GM18858 (cell line): ENCODE measurements at regions not wholly inside any gene's neighbourhood (a gene's known extent, or its start where the extent isn't known, plus 50 kb on each side); places are given as distances from the start of the nearest gene placed in this dataset.
"Not testable (repeated sequence)": the region's sequence is repeated elsewhere in the genome, so short reads cannot be mapped to it uniquely, and the experiment has no call there.

Source experiments
- ATAC-seq: cut with Tn5 transposase; IDR thresholded peaks from one replicate; pipeline ENCODE4 v1.9.1; 2021; ENCODE audit not compliant: unreplicated experiment

DNA sequence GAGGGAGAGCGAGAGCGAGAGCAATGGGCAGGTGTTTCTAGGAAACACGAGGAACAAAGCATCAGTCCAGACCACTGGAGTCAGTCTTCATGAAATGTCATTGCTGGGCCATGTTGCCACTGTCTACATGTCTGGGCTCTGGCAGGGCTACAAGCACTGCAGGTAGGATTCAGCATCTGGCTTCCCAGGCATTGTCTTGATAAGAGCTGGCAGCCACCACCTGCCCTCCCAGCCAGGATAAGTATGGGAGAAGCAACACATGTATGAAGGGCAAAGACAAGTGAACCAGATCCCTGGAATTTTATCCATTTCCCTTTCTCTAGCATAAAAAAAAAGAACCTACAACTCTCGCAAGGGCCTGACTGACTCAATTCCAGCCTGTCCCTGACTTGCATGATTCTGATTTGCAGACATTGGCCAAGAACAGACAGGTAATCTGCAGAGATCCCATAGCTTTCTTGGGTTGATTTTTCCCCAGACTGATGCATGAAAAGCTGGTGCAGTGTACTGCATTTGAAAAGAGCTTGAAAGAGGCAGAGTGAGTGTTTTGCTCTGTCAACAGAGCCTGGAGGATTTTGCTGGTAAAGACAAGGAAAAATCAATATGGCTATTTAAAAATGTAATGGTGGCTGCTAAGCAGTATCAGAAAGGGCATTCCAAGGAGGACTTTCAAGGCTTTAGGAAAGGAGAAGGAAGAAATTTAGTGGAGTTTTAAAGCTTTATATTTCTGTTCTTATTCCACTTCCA is 157.2 kb upstream of the MYRIP start:
- no peak for ATAC-seq

DNA sequence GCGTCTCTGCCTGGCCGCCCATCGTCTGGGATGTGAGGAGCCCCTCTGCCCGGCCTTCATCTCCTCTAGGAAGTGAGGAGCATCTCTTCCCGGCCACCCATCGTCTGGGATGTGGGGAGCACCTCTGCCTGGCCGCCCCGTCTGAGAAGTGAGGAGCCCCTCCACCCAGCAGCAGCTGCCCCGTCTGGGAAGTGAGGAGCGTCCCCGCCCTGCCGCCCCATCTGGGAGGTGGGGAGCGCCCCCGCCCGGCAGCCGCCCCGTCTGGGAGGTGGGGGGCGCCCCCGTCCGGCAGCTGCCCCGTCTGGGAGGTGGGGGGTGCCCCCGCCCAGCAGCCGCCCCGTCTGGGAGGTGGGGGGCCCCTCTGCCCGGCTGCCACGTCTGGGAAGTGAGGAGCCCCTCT is 153.7 kb upstream of the MYRIP start:
- not testable (repeated sequence) for ATAC-seq

DNA sequence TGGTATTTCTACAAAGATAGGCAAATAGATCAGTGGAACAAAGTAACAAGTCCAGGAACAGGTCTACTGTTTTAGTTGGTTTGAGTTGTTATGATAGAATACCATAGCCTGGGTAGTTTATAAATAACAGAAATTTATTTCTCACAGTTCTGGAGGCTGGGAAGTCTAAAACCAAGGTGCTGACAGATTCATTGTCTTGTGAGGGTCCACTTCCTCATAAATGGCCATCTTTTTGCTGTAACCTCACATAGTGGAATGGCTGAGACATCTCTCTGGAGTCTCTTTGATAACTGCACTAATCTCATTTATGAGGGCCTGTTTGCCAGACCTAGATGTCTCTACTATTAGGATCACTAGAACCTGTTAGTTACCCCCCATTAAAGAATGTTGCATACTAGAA is 152.3 kb upstream of the MYRIP start:
- ATAC-seq, result no peak

DNA sequence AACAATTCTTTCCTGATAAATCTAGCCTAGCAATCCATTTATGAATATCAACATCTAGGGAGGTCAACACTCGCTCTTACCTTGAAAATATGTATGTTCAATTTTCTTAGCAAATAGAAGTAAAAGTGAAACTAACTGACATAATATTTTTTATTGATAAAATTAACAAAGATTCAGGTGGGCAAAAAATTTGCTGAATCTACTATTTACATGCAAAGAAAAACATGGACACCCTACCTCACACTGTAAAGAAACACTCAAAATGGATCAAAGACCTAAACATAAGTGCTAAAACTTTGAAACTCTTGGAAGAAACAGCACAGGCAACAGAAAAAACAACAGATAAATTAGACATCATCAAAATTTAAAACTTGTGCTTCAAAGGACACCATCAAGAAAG is 151.6 kb upstream of the MYRIP start:
- no peak for ATAC-seq

DNA sequence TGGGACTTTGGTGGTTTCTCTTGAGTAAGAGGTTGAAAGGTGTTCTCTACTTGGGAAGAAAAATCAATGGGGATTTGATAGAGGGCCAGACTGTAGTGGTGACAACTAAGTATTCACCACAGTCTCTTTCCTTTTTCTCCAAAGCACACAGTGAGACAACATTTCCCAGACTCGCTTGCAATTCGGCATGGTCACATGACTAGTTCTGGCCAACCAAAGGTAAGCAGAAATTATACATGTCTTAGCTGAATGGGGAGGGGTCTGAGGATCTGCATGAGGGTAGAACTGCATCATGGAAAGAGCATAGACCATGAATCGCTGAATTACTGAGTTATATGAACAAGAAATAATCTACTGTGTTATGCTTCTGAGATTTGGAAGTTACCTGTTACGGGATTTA is 144.5 kb upstream of the MYRIP start:
- ATAC-seq, result no peak

DNA sequence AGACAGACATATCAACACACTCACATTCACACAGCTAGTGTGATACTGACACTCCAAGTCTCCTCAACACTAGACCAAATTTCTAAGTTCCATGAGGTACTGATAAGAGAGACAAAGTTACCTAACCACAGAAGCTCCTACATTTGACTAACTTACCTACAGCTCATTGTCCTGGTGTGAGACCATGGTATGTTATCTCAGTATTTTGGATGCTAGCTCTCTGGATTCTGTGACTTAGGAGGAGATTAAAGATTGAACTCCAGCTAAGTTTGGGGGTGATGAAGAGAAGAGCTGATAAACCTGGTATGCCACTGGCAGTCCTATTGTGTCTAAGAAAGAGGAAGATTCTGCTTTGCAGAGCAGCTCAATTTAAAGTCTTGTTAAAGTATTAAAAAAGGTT is 144.0 kb upstream of the MYRIP start:
- no peak for ATAC-seq

- no peak for ATAC-seq
Observed at GRCh38 chr3:39668420-39668819, 141.0 kb upstream of the MYRIP start.

GRCh38 chr3:39671116-39671515 is 138.3 kb upstream of the MYRIP start:
- ATAC-seq, result no peak

GRCh38 chr3:39671600-39671999 is 137.8 kb upstream of the MYRIP start:
- no peak for ATAC-seq

GRCh38 chr3:39705351-39705900 is 104.0 kb upstream of the MYRIP start:
- ATAC-seq, result no peak

- no peak for ATAC-seq
Observed at GRCh38 chr3:39707314-39707909, 102.0 kb upstream of the MYRIP start.

DNA sequence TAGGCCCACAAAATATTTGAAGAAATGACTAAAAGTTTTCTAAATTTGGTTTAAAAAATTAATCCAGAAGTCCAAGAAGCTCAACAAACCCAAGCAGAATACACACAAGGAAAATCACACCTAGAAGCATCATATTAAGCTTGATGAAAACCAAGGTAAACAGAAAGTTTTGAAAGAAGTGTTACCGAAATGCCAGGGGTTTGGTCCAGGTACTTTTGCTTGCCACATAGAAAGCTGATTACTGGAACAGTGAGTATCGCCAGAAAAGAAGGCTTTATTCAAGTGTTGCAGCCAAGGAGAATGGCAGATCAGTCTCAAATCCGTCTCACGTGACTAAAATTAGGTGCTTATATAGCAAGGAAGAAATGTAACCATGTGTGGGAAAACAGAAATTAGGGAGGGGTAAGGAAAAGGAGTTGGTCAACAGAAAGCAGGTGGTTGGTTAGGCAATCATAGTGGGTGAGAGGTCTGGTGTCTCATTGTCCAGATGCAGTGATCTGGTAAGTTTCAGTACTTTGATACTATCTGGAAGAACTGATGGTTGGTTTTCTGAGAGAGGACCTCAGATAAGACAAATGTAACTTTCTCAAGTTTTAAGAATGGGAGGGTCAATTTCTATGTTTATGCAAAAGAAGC is 96.9 kb upstream of the MYRIP start:
- ATAC-seq, result no peak

- not testable (repeated sequence) for ATAC-seq
Observed at GRCh38 chr3:39713341-39713740, 96.1 kb upstream of the MYRIP start.

DNA sequence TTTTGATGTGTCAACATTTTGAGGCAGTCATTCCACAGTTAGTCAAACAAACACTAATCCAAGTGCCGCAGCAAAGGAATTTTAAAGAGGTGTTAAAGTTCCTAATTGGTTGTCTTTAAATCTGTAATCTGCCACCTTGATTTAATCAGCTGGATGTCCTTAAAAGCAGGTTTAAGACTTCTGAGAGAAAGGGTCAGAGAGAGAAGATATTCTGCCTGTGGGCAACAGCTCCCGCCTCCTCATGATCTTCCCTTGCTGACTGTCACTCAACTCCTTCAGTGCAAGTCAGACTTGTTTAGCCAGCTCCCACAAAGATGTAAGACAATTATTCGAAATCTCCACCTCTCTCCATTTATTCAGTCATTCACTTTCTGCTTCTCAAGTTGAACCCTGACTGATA is 92.6 kb upstream of the MYRIP start:
- ATAC-seq, result no peak

- no peak for ATAC-seq
Observed at GRCh38 chr3:39718674-39719595, 90.5 kb upstream of the MYRIP start.

DNA sequence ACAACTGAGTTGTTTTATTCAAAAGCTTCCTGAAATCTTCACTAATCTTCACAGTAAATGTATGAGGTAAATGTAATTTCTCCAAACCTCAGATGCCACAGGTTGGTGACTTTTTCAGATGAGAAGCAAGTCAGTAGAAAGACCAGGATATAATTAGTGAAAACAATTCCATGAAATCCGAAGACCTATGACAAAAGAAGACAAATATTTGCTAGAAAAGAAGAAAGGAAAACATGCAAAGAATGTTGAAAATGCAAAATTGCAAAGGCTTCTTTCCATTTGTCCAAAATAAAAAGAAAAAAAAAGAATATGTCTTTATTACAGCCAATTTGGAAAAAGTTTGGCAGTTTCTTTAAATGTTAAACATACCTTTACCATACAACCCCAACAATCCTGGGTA is 88.3 kb upstream of the MYRIP start:
- no peak for ATAC-seq

- ATAC-seq, result no peak
Observed at GRCh38 chr3:39724233-39724846, 85.1 kb upstream of the MYRIP start.

DNA sequence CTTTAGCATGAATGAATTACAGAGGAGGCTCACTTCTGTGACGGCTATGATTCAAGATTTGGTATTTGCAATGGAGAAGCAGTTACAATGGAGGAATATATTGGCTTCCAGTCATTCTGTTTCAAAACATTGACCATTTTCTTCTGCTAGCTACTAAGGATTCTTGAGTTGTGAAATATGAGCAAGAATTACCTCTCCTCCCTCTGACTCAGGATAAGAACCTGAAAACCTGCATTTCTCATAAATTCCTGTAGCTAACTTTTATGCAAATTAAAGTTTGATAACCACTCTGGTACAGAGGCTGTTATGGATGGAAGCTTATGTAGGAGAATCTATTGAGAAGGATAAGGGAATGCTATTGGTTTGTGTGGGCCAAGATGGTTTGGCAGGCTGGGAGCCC is 84.1 kb upstream of the MYRIP start:
- no peak for ATAC-seq

- ATAC-seq, result no peak
Observed at GRCh38 chr3:39727415-39727814, 82.0 kb upstream of the MYRIP start.

DNA sequence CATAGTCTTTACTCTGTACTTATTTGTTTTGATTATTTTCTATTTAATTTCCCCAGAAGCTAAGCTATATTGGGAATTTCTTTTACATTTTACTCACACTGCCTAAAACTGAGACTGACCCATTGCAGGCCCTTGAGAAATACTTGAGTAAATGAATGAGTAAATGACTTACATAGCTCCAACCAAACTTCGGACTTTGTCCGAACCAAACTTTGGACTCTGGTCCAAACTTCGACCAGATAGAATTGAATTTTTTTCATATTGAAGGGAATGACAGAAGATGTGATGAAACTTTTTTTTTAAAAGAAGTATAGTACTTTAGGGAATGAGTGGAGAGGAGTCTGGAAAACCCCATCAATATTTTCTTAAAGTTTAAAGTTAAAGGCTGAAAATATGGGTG is 75.6 kb upstream of the MYRIP start:
- no peak for ATAC-seq

DNA sequence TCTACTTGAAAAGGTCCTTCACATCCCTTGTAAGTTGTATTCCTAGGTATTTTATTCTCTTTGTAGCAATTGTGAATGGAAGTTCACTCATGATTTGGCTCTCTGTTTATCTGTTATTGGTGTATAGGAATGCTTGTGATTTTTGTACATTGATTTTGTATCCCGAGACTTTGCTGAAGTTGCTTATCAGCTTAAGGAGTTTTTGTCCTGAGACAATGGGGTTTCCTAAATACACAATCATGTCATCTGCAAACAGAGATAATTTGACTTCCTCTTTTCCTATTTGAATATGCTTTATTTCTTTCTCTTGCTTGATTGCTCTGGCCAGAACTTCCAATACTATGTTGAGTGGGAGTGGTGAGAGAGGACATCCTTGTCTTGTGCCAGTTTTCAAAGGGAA is 69.8 kb upstream of the MYRIP start:
- not testable (repeated sequence) for ATAC-seq
